Mammary epithelial cell (primary cell): ENCODE measurements at regions not wholly inside any gene's neighbourhood (a gene's known extent, or its start where the extent isn't known, plus 50 kb on each side); places are given as distances from the start of the nearest gene placed in this dataset.

Experiments
- CTCF ChIP-seq, 2 donors: IDR thresholded peaks in 1 of 2; conservative IDR thresholded peaks in 1 of 2; 2 replicates each; pipeline ENCODE4 v1.5.1; 2011 to 2012; ENCODE audit warnings: inconsistent platforms in 2 of 2, low read length in 2 of 2, mild to moderate bottlenecking in 2 of 2, control low read depth in 1 of 2, low read depth in 1 of 2; ENCODE audit not compliant: insufficient read depth in 1 of 2; ENCODE audit errors: extremely low read depth in 1 of 2
- EZH2 ChIP-seq: IDR thresholded peaks from 2 replicates; pipeline ENCODE4 v1.6.1; 2012; ENCODE audit warnings: low read length, inconsistent platforms, borderline replicate concordance

GRCh38 chr13:91153372-91153771 is 194.1 kb upstream of the MIR17HG start:
- TF ChIP-seq EZH2 (no peak), CTCF (conservative IDR thresholded peaks at IDR 0.05 in 1 of 2, IDR thresholded peaks at IDR 0.05 in 1 of 2; ENCODE audit: extremely low read depth in 1 of 2, insufficient read depth in 1 of 2, low read depth in 1 of 2, low read length in 2 of 2) (no peak)
